ENCODE measurements at regions not wholly inside any gene's neighbourhood (a gene's known extent, or its start where the extent isn't known, plus 50 kb on each side); places are given as distances from the start of the nearest gene placed in this dataset.
"Not testable (repeated sequence)": the region's sequence is repeated elsewhere in the genome, so short reads cannot be mapped to it uniquely, and the experiment has no call there.

DNA sequence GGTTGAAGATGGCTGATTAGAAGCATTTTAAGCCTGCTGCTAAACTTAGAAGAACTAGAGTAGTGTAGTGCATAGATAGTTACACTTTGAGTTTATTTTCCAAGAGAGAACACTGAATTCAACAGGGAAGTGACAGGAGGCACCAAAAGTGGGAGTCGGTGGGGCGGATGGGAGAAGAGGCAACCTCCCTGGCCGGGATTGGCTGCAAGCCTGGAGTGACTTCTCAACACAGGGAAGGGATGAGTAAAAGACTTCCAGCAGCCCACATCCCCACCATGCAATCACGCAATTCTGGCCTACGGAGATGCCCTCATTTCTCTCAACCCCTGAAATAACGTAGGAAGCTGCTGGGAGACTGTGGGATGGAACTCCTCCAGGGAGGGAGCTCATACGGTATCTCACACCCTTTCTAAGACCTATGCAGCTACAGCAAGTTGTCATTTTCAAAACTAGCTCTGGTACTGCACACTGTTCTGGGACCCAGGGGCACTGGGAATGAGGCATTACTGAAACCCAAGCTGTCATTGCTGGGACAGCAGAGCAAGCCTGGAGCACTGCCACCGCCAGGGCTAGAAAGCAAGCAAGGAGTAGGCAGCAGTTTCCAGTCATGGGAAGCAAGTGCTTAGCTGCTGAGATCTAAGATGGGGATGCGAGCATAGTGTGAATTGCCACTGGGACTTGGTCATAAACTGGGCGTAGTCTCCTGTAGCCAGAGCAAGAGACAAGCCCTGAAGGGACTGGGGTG, 331.6 kb upstream of the PTGER4 start:
- WGBS, result 97% methylated on average over 10 of the region's 10 CpGs
- Histone ChIP-seq H3K27ac (ENCODE audit: low read depth, low read length) (no peak overlapping the region), H3K9me3 (ENCODE audit: insufficient read depth, low read depth, low read length) (no peaks in the 10 kb centered on the region), H3K4me3 (ENCODE audit: low read length) (no peak overlapping the region), H3K4me1 (ENCODE audit: insufficient read depth, low read length) (no peaks in the 10 kb centered on the region), H3K27me3 (ENCODE audit: insufficient read depth, low read length) (no peaks in the 10 kb centered on the region), H3K9ac (ENCODE audit: low read depth, low read length) (no peak overlapping the region), H3K36me3 (ENCODE audit: insufficient read depth, low read length) (no peaks in the 10 kb centered on the region)

DNA sequence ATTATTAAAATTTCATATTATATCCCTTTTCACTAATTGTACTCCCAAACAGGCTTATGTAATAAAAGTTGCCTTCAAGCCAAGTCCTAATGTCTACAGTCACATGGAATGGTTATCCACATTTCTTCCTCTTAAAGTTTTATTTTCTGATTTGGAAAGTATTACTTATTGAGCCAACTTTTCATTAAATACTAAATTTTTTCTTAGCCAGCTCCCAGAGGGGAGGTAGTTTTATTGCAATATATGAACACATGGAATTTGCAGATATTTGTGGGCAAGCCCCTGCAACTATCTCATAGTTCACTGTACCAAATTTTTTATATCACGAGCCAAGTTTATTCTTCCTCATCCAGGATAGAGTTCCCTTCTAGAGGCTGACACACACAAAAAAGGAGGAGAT, 332.8 kb upstream of the PTGER4 start:
- 100% methylated on average over 1 of the region's 1 CpG for WGBS

DNA sequence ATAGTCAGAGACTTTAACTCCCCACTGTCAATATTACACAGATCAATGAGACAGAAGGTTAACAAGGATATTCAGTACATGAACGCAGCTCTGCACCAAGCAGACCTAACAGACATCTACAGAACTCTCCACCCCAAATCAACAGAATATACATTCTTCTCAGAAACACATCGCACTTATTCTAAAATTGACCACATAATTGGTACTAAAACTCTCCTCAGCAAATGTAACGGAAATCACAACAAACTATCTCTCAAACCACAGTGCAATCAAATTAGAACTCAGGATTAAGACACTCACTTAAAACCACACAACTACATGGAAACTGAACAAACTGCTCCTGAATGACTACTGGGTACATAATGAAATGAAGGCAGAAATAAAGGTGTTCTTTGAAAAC, 341.3 kb upstream of the PTGER4 start:
- not testable (repeated sequence) for H3K27ac ChIP-seq (ENCODE audit: low read depth, low read length); H3K36me3 ChIP-seq (ENCODE audit: insufficient read depth, low read length); H3K27me3 ChIP-seq (ENCODE audit: insufficient read depth, low read length); H3K4me1 ChIP-seq (ENCODE audit: insufficient read depth, low read length); H3K4me3 ChIP-seq (ENCODE audit: low read length); H3K9me3 ChIP-seq (ENCODE audit: insufficient read depth, low read depth, low read length); H3K9ac ChIP-seq (ENCODE audit: low read depth, low read length)
- 95% methylated on average over 3 of the region's 3 CpGs for WGBS

More for the DNA sequence above, 332.8 kb upstream of the PTGER4 start:
- H3K9ac ChIP-seq (ENCODE audit: low read depth, low read length), result no peak overlapping the region
- H3K27ac ChIP-seq (ENCODE audit: low read depth, low read length), result no peak overlapping the region
- no peaks in the 10 kb centered on the region for H3K27me3 ChIP-seq (ENCODE audit: insufficient read depth, low read length)
- H3K4me1 ChIP-seq (ENCODE audit: insufficient read depth, low read length), result no peaks in the 10 kb centered on the region
- H3K4me3 ChIP-seq (ENCODE audit: low read length), result no peak overlapping the region
- no peaks in the 10 kb centered on the region for H3K9me3 ChIP-seq (ENCODE audit: insufficient read depth, low read depth, low read length)
- no peaks in the 10 kb centered on the region for H3K36me3 ChIP-seq (ENCODE audit: insufficient read depth, low read length)

- Histone ChIP-seq H3K36me3 (ENCODE audit: insufficient read depth, low read length) (no peaks in the 10 kb centered on the region), H3K4me1 (ENCODE audit: insufficient read depth, low read length) (no peaks in the 10 kb centered on the region), H3K9me3 (ENCODE audit: insufficient read depth, low read depth, low read length) (no peaks in the 10 kb centered on the region), H3K4me3 (ENCODE audit: low read length) (no peak overlapping the region), H3K27ac (ENCODE audit: low read depth, low read length) (no peak overlapping the region), H3K27me3 (ENCODE audit: insufficient read depth, low read length) (no peaks in the 10 kb centered on the region), H3K9ac (ENCODE audit: low read depth, low read length) (no peak overlapping the region)
- no CpG with 5 or more reads among the region's 1 CpG for WGBS
These were observed 345.5 kb upstream of the PTGER4 start for GRCh38 chr5:40334242-40334635.

DNA sequence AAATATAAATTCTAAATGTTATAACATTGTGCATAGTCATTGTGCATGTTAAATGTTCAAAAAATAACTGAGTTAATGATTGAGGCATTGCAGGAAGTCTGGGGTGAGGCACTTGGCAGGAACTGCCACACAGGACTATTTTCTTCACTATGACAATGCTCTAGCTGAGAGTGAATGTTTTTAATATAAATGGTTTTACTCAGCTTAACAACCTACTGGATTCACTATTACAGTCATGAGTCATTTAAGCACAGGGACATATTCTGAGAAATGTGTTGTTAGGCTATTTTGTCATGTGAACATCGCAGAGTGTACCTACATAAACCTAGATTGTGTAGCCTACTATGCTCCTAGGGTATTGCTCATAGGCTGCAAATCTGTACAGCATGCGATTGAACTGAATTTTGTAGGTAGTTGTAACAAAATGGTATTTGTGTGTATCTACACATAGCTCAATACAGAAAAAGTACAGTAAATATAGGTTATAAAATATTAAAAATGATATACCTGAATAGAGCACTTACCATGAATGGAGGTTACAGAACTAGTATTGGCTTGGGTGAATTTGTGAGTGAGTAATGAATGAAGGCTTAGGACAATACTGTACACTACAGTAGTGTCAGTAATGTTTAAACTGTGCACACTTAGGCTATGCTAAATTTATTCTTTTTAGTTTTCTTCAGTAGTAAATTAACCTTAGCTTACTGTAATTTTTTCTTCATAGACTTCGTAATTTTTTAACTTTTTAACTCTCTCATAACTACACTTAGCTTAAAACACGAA, 346.1 kb upstream of the PTGER4 start:
- Histone ChIP-seq H3K36me3 (ENCODE audit: insufficient read depth, low read length) (no peaks in the 10 kb centered on the region), H3K9ac (ENCODE audit: low read depth, low read length) (no peak overlapping the region), H3K9me3 (ENCODE audit: insufficient read depth, low read depth, low read length) (no peaks in the 10 kb centered on the region), H3K27ac (ENCODE audit: low read depth, low read length) (no peak overlapping the region), H3K4me3 (ENCODE audit: low read length) (no peak overlapping the region), H3K4me1 (ENCODE audit: insufficient read depth, low read length) (no peaks in the 10 kb centered on the region), H3K27me3 (ENCODE audit: insufficient read depth, low read length) (no peaks in the 10 kb centered on the region)
- 100% methylated on average over 3 of the region's 4 CpGs for WGBS

DNA sequence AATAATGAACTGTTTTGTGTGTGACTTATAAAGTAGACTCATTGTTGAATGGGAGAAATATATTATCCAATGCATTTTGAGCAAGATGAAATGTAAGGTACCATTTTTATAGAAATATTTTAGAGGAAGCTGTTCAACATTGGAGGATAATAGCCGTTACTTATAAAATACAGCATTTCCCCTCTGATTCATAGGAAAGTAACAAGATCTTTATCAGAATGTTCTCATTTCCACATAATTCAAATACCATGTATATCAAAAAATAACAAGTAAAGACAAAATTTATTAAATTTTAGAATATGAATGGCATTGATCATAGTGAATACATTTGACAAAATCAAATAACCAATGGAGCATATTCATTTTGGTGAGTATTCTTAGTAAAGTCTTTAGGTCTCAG, 346.7 kb upstream of the PTGER4 start:
- no peaks in the 10 kb centered on the region for H3K9me3 ChIP-seq (ENCODE audit: insufficient read depth, low read depth, low read length)
- H3K4me1 ChIP-seq (ENCODE audit: insufficient read depth, low read length), result no peaks in the 10 kb centered on the region
- WGBS, result 100% methylated on average over 1 of the region's 1 CpG
- H3K27ac ChIP-seq (ENCODE audit: low read depth, low read length), result no peak overlapping the region
- no peak overlapping the region for H3K4me3 ChIP-seq (ENCODE audit: low read length)
- no peaks in the 10 kb centered on the region for H3K36me3 ChIP-seq (ENCODE audit: insufficient read depth, low read length)
- no peak overlapping the region for H3K9ac ChIP-seq (ENCODE audit: low read depth, low read length)
- no peaks in the 10 kb centered on the region for H3K27me3 ChIP-seq (ENCODE audit: insufficient read depth, low read length)

GRCh38 chr5:40331616-40332015, 348.1 kb upstream of the PTGER4 start:
- H3K36me3 ChIP-seq (ENCODE audit: insufficient read depth, low read length), result no peaks in the 10 kb centered on the region
- H3K4me1 ChIP-seq (ENCODE audit: insufficient read depth, low read length), result no peaks in the 10 kb centered on the region
- H3K9me3 ChIP-seq (ENCODE audit: insufficient read depth, low read depth, low read length), result no peaks in the 10 kb centered on the region
- H3K9ac ChIP-seq (ENCODE audit: low read depth, low read length), result no peak overlapping the region
- 97% methylated on average over 5 of the region's 5 CpGs for WGBS
- H3K27ac ChIP-seq (ENCODE audit: low read depth, low read length), result no peak overlapping the region
- no peaks in the 10 kb centered on the region for H3K27me3 ChIP-seq (ENCODE audit: insufficient read depth, low read length)
- H3K4me3 ChIP-seq (ENCODE audit: low read length), result no peak overlapping the region

- H3K27ac ChIP-seq (ENCODE audit: low read depth, low read length), result no peak overlapping the region
- H3K4me1 ChIP-seq (ENCODE audit: insufficient read depth, low read length), result no peaks in the 10 kb centered on the region
- no peaks in the 10 kb centered on the region for H3K27me3 ChIP-seq (ENCODE audit: insufficient read depth, low read length)
- no peaks in the 10 kb centered on the region for H3K9me3 ChIP-seq (ENCODE audit: insufficient read depth, low read depth, low read length)
- no peak overlapping the region for H3K4me3 ChIP-seq (ENCODE audit: low read length)
- H3K9ac ChIP-seq (ENCODE audit: low read depth, low read length), result no peak overlapping the region
- H3K36me3 ChIP-seq (ENCODE audit: insufficient read depth, low read length), result no peaks in the 10 kb centered on the region
These were observed 358.2 kb upstream of the PTGER4 start for GRCh38 chr5:40321514-40321913.

DNA sequence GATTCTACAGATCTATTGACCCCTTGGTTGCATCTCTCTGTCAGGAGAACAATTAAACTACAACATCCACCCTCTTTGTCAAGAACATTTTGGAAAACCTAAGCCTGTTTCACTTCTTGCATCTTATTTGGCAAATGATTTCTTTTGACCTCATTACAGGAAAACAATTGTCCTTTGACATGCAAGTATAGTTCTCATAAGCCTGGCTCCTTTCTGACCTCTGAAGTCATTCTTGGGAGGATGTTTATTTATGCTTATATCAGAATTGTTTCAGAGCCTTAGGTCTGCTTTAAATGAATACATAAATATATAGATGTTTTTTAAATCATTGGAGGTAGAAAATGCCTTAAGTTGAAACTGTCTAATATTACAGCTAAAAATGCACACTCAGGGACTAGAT, 361.3 kb upstream of the PTGER4 start:
- no peak overlapping the region for H3K27ac ChIP-seq (ENCODE audit: low read depth, low read length)
- no peak overlapping the region for H3K4me3 ChIP-seq (ENCODE audit: low read length)
- H3K9ac ChIP-seq (ENCODE audit: low read depth, low read length), result no peak overlapping the region

DNA sequence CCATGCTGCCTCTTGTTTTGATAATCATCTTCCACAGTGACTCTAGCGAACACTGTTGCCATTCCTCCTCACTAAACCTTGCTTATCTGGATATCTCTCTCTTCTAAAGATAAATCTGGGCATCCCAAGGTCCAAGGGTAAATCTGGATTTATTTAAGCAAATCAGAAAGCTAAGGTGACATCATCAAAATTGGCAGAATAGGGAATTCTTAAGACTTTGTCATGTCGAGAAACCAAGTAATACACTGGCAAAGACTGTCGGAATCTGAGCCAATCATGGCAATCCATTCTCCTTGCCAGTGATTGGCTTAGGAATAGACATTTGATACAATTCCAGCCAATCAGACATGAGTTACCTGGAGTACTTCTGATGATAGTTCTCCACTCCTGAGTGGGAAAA, 362.7 kb upstream of the PTGER4 start:
- Histone ChIP-seq H3K27me3 (ENCODE audit: insufficient read depth, low read length) (no peaks in the 10 kb centered on the region), H3K27ac (ENCODE audit: low read depth, low read length) (no peak overlapping the region), H3K9me3 (ENCODE audit: insufficient read depth, low read depth, low read length) (no peaks in the 10 kb centered on the region), H3K9ac (ENCODE audit: low read depth, low read length) (no peak overlapping the region), H3K36me3 (ENCODE audit: insufficient read depth, low read length) (no peaks in the 10 kb centered on the region), H3K4me3 (ENCODE audit: low read length) (no peak overlapping the region), H3K4me1 (ENCODE audit: insufficient read depth, low read length) (no peaks in the 10 kb centered on the region)
- 97% methylated on average over 3 of the region's 3 CpGs for WGBS

More for the DNA sequence above, 361.3 kb upstream of the PTGER4 start:
- Histone ChIP-seq H3K27me3 (ENCODE audit: insufficient read depth, low read length) (no peaks in the 10 kb centered on the region), H3K4me1 (ENCODE audit: insufficient read depth, low read length) (no peaks in the 10 kb centered on the region), H3K36me3 (ENCODE audit: insufficient read depth, low read length) (no peaks in the 10 kb centered on the region), H3K9me3 (ENCODE audit: insufficient read depth, low read depth, low read length) (no peaks in the 10 kb centered on the region)

- Histone ChIP-seq H3K36me3 (ENCODE audit: insufficient read depth, low read length) (no peaks in the 10 kb centered on the region), H3K27ac (ENCODE audit: low read depth, low read length) (no peak overlapping the region), H3K9ac (ENCODE audit: low read depth, low read length) (no peak overlapping the region), H3K4me3 (ENCODE audit: low read length) (no peak overlapping the region), H3K9me3 (ENCODE audit: insufficient read depth, low read depth, low read length) (no peaks in the 10 kb centered on the region), H3K27me3 (ENCODE audit: insufficient read depth, low read length) (no peaks in the 10 kb centered on the region), H3K4me1 (ENCODE audit: insufficient read depth, low read length) (no peaks in the 10 kb centered on the region)
- 100% methylated on average over 1 of the region's 1 CpG for WGBS
These were observed 364.6 kb upstream of the PTGER4 start for GRCh38 chr5:40315126-40315525.
